ENCODE measurements at regions not wholly inside any gene's neighbourhood (a gene's known extent, or its start where the extent isn't known, plus 50 kb on each side); places are given as distances from the start of the nearest gene placed in this dataset.
"Not testable (repeated sequence)": the region's sequence is repeated elsewhere in the genome, so short reads cannot be mapped to it uniquely, and the experiment has no call there.

GRCh38 chr6:137545073-137545472 is 50.9 kb upstream of the OLIG3 start:
- no peak for DNase-seq

- DNase-seq, result no peak
Observed at GRCh38 chr6:137547186-137547585, 53.0 kb upstream of the OLIG3 start.

GRCh38 chr6:137547601-137548000 is 53.4 kb upstream of the OLIG3 start:
- DNase-seq, result no peak

- no peak for DNase-seq
Observed at GRCh38 chr6:137549106-137549505, 54.9 kb upstream of the OLIG3 start.

- DNase-seq, result no peak
Observed at GRCh38 chr6:137550535-137550934, 56.3 kb upstream of the OLIG3 start.

- DNase-seq, result no peak
Observed at GRCh38 chr6:137552146-137552545, 58.0 kb upstream of the OLIG3 start.

- no peak for DNase-seq
Observed at GRCh38 chr6:137552809-137553208, 58.6 kb upstream of the OLIG3 start.

- DNase-seq, result peak; percentile 4 to 16
Observed at GRCh38 chr6:137559521-137560183, 65.5 kb upstream of the OLIG3 start.

GRCh38 chr6:137560184-137560563 is 66.0 kb upstream of the OLIG3 start:
- no peak for DNase-seq

GRCh38 chr6:137568067-137568466 is 73.9 kb upstream of the OLIG3 start:
- DNase-seq, result no peak

GRCh38 chr6:137570393-137570792 is 76.2 kb upstream of the OLIG3 start:
- DNase-seq, result no peak

- DNase-seq, result peak; percentile 48 to 59
Observed at GRCh38 chr6:137571854-137572253, 77.7 kb upstream of the OLIG3 start.

GRCh38 chr6:137573739-137574138 is 79.5 kb upstream of the OLIG3 start:
- no peak for DNase-seq

GRCh38 chr6:137579612-137580011 is 85.4 kb upstream of the OLIG3 start:
- DNase-seq, result no peak

GRCh38 chr6:137581019-137581707 is 87.0 kb upstream of the OLIG3 start:
- DNase-seq, result no peak

GRCh38 chr6:137583519-137583918 is 89.3 kb upstream of the OLIG3 start:
- not testable (repeated sequence) for DNase-seq

- no peak for DNase-seq
Observed at GRCh38 chr6:137588472-137588871, 94.3 kb upstream of the OLIG3 start.

- peak; percentile 7 to 38 for DNase-seq
Observed at GRCh38 chr6:137589067-137589848, 95.1 kb upstream of the OLIG3 start.

GRCh38 chr6:137590684-137591083 is 96.5 kb upstream of the OLIG3 start:
- DNase-seq, result no peak

GRCh38 chr6:137601471-137601870 is 107.3 kb upstream of the OLIG3 start:
- no peak for DNase-seq

- no peak for DNase-seq
Observed at GRCh38 chr6:137602313-137603197, 108.4 kb upstream of the OLIG3 start.

- no peak for DNase-seq
Observed at GRCh38 chr6:137610702-137611101, 116.5 kb upstream of the OLIG3 start.

GRCh38 chr6:137623293-137623692 is 129.1 kb upstream of the OLIG3 start:
- no peak for DNase-seq
